Endothelial cell (in vitro differentiated cells): ENCODE measurements at regions not wholly inside any gene's neighbourhood (a gene's known extent, or its start where the extent isn't known, plus 50 kb on each side); places are given as distances from the start of the nearest gene placed in this dataset.

Experiments used
- DNase-seq: peaks from one replicate; pipeline ENCODE4 v3.0.0; 2021; ENCODE audit warnings: low spot score
- H3K27ac Mint-ChIP-seq: one replicate; pipeline ENCODE4 v1.8.0; 2021; ENCODE audit warnings: mixed read lengths, inconsistent platforms; ENCODE audit not compliant: unreplicated experiment
- H3K27me3 Mint-ChIP-seq: one replicate; pipeline ENCODE4 v1.8.0; 2021; ENCODE audit warnings: mild to moderate bottlenecking, moderate library complexity, mixed read lengths, inconsistent platforms; ENCODE audit not compliant: unreplicated experiment
- H3K36me3 Mint-ChIP-seq: one replicate; pipeline ENCODE4 v1.8.0; 2021; ENCODE audit warnings: mild to moderate bottlenecking, low read depth, mixed read lengths, inconsistent platforms; ENCODE audit not compliant: unreplicated experiment
- H3K4me1 Mint-ChIP-seq: one replicate; pipeline ENCODE4 v1.8.0; 2021; ENCODE audit warnings: mild to moderate bottlenecking, mixed read lengths, inconsistent platforms; ENCODE audit not compliant: unreplicated experiment
- H3K4me3 Mint-ChIP-seq: one replicate; pipeline ENCODE4 v1.8.0; 2021; ENCODE audit warnings: mild to moderate bottlenecking, mixed read lengths, inconsistent platforms; ENCODE audit not compliant: unreplicated experiment
- H3K9me3 Mint-ChIP-seq: one replicate; pipeline ENCODE4 v1.8.0; 2021; ENCODE audit warnings: mixed read lengths, inconsistent platforms; ENCODE audit not compliant: unreplicated experiment
- TF ChIP-seq, protein P1 (sequence below): fragments of 200-600 bp; sonication (generic); IDR thresholded peaks from one replicate; pipeline ENCODE4 v1.5.0; 2021; ENCODE audit warnings: antibody characterized with exemption; ENCODE audit not compliant: unreplicated experiment

- no peaks in the 10 kb centered on the region for H3K27me3 Mint-ChIP-seq
- H3K27ac Mint-ChIP-seq: no peak overlapping the region
- H3K9me3 Mint-ChIP-seq: no peaks in the 10 kb centered on the region
- TF ChIP-seq, protein P1, sequence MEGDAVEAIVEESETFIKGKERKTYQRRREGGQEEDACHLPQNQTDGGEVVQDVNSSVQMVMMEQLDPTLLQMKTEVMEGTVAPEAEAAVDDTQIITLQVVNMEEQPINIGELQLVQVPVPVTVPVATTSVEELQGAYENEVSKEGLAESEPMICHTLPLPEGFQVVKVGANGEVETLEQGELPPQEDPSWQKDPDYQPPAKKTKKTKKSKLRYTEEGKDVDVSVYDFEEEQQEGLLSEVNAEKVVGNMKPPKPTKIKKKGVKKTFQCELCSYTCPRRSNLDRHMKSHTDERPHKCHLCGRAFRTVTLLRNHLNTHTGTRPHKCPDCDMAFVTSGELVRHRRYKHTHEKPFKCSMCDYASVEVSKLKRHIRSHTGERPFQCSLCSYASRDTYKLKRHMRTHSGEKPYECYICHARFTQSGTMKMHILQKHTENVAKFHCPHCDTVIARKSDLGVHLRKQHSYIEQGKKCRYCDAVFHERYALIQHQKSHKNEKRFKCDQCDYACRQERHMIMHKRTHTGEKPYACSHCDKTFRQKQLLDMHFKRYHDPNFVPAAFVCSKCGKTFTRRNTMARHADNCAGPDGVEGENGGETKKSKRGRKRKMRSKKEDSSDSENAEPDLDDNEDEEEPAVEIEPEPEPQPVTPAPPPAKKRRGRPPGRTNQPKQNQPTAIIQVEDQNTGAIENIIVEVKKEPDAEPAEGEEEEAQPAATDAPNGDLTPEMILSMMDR: no peak
- H3K36me3 Mint-ChIP-seq: no peaks in the 10 kb centered on the region
- no peak overlapping the region for H3K4me3 Mint-ChIP-seq
- no peak for DNase-seq
- H3K4me1 Mint-ChIP-seq: no peaks in the 10 kb centered on the region
These were observed 85.3 kb downstream of the OGFRL1 start for GRCh38 chr6:71373943-71374342.

DNA sequence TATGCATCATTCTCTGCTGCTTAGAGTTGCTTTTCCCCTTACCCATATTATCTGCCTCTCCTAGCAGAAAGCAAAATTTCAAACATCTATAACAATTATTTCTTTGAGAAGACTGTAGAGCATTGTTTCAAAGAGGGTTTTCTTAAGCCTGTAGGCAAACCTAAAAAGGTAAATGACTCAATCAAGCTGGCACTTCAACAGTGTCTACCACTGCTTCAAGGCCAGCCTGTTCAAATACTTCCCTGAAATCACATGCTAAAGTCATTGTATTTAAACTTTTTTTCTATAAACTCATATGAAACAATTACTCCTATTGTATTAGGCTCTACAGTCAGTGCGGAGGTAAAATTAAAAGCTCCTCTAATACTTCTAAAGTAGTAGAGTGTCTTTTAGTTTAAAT is 87.1 kb downstream of the OGFRL1 start:
- no peaks in the 10 kb centered on the region for H3K27me3 Mint-ChIP-seq
- no peaks in the 10 kb centered on the region for H3K4me1 Mint-ChIP-seq

GRCh38 chr6:71376830-71377229 is 88.2 kb downstream of the OGFRL1 start:
- TF ChIP-seq, protein P1: no peak
- H3K36me3 Mint-ChIP-seq: no peaks in the 10 kb centered on the region
- H3K4me3 Mint-ChIP-seq: no peak overlapping the region
- H3K27ac Mint-ChIP-seq: no peak overlapping the region
- DNase-seq: no peak
- no peaks in the 10 kb centered on the region for H3K27me3 Mint-ChIP-seq
- H3K9me3 Mint-ChIP-seq: no peaks in the 10 kb centered on the region
- H3K4me1 Mint-ChIP-seq: no peaks in the 10 kb centered on the region

More for the DNA sequence above, 87.1 kb downstream of the OGFRL1 start:
- Mint-ChIP-seq H3K36me3 (no peaks in the 10 kb centered on the region), H3K4me3 (no peak overlapping the region), H3K9me3 (no peaks in the 10 kb centered on the region), H3K27ac (no peak overlapping the region)
- TF ChIP-seq, protein P1: no peak
- no peak for DNase-seq

GRCh38 chr6:71383476-71383875 is 94.9 kb downstream of the OGFRL1 start:
- H3K4me3 Mint-ChIP-seq: no peak overlapping the region

DNA sequence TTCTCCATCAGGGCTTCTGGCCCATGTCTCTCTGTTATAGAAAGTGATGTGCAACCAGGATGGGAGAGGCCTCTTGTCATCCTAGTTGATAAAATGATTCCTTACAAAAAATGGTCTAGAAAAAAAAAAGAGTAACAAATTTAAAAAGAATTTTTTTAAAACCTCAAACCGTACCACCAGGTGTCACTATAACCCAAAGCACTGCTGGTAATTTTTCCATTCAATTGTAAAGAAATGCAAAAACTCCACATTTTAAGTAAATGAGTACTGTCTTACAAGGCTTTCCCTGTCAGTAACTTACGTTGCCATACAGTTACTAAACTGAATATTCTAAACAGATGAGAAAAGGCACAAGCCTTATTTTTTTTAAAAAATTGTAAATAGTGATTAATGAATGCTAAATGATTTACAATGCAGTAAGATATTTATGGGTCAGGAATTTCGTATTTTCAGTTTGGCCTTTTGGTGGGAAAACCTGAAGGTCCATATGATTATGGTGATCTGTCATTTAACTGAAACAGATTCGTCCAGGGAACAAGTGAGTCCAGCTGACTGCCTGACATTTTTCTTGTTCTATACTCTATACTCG is 95.4 kb downstream of the OGFRL1 start:
- TF ChIP-seq, protein P1: peak; percentile 97
- Mint-ChIP-seq H3K27me3 (peaks cover 3% of the 10 kb centered on the region), H3K4me3 (no peak overlapping the region), H3K36me3 (no peaks in the 10 kb centered on the region), H3K27ac (peak overlapping the region; percentile 5), H3K9me3 (no peaks in the 10 kb centered on the region), H3K4me1 (peaks cover 11% of the 10 kb centered on the region)
- DNase-seq: peak; percentile 36

More at GRCh38 chr6:71383476-71383875, 94.9 kb downstream of the OGFRL1 start:
- Mint-ChIP-seq H3K36me3 (no peaks in the 10 kb centered on the region), H3K27ac (peak overlapping the region; percentile 5), H3K27me3 (peaks cover 3% of the 10 kb centered on the region), H3K4me1 (peaks cover 6% of the 10 kb centered on the region), H3K9me3 (no peaks in the 10 kb centered on the region)
- DNase-seq: no peak
- TF ChIP-seq, protein P1: no peak
